ENCODE measurements at regions not wholly inside any gene's neighbourhood (a gene's known extent, or its start where the extent isn't known, plus 50 kb on each side); places are given as distances from the start of the nearest gene placed in this dataset.
"Not testable (repeated sequence)": the region's sequence is repeated elsewhere in the genome, so short reads cannot be mapped to it uniquely, and the experiment has no call there.

- no peak overlapping the region for H2AFZ ChIP-seq (ENCODE audit: low read length)
- no peaks in the 10 kb centered on the region for H3K36me3 ChIP-seq (ENCODE audit: insufficient read depth, low read length)
- H3K4me3 ChIP-seq (ENCODE audit: low read depth, low read length, poor library complexity, severe bottlenecking): no peak overlapping the region
- H3K9me3 ChIP-seq (ENCODE audit: low read length): no peaks in the 10 kb centered on the region
- H4K20me1 ChIP-seq (ENCODE audit: insufficient read depth, low read length): no peaks in the 10 kb centered on the region
- no peaks in the 10 kb centered on the region for H3K9me2 ChIP-seq (ENCODE audit: low read depth, low read length)
- H3K27me3 ChIP-seq (ENCODE audit: insufficient read depth, low read length): no peaks in the 10 kb centered on the region
- H3K27ac ChIP-seq (ENCODE audit: low read depth, low read length, poor library complexity, severe bottlenecking): no peak overlapping the region
- H3K79me2 ChIP-seq (ENCODE audit: insufficient read depth, low read length): no peaks in the 10 kb centered on the region
- H3F3A ChIP-seq (ENCODE audit: insufficient read depth, low read length): no peaks in the 10 kb centered on the region
- no peaks in the 10 kb centered on the region for H3K4me1 ChIP-seq (ENCODE audit: insufficient read depth, low read length, severe bottlenecking)
- H3K9ac ChIP-seq (ENCODE audit: low read length): no peak overlapping the region
- H3K4me2 ChIP-seq (ENCODE audit: low read length): no peak overlapping the region
- TF ChIP-seq CTCF (IDR thresholded peaks at IDR 0.05; ENCODE audit: low read length): no peak
- no peak for TF ChIP-seq EZH2 (IDR thresholded peaks at IDR 0.05; ENCODE audit: borderline replicate concordance, low read length)
These were observed 478.3 kb downstream of the FRK start for GRCh38 chr6:115582386-115582785.

GRCh38 chr6:115579565-115579964 is 481.1 kb downstream of the FRK start:
- not testable (repeated sequence) for H3K9ac ChIP-seq (ENCODE audit: low read length); H3K27ac ChIP-seq (ENCODE audit: low read depth, low read length, poor library complexity, severe bottlenecking); H3K4me3 ChIP-seq (ENCODE audit: low read depth, low read length, poor library complexity, severe bottlenecking); H3K27me3 ChIP-seq (ENCODE audit: insufficient read depth, low read length); H3K9me2 ChIP-seq (ENCODE audit: low read depth, low read length); H3F3A ChIP-seq (ENCODE audit: insufficient read depth, low read length); H3K4me2 ChIP-seq (ENCODE audit: low read length); H3K36me3 ChIP-seq (ENCODE audit: insufficient read depth, low read length); H3K79me2 ChIP-seq (ENCODE audit: insufficient read depth, low read length); H3K9me3 ChIP-seq (ENCODE audit: low read length); H2AFZ ChIP-seq (ENCODE audit: low read length); H3K4me1 ChIP-seq (ENCODE audit: insufficient read depth, low read length, severe bottlenecking); H4K20me1 ChIP-seq (ENCODE audit: insufficient read depth, low read length)

DNA sequence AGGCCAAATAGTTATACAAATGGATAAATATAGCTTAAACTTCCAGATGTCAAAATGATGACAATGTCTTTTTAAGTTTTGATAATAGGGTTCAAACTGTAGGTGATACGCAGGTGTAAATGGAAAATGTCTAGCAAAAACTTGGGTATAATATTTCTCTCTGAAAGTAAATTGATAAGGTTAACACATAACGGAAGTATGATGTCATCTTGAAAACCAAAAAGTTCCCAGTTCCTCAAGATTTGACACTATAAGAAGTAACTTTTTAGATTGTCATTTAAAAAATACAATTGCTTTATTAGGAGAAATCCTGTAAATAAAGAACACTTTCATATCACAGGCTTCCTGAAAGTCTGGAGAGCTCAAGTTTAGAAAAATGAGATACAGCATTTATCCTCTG is 483.4 kb downstream of the FRK start:
- Histone ChIP-seq H3K36me3 (ENCODE audit: insufficient read depth, low read length) (no peaks in the 10 kb centered on the region), H3K27me3 (ENCODE audit: insufficient read depth, low read length) (no peaks in the 10 kb centered on the region), H3K9me3 (ENCODE audit: low read length) (no peaks in the 10 kb centered on the region), H3K4me1 (ENCODE audit: insufficient read depth, low read length, severe bottlenecking) (no peaks in the 10 kb centered on the region), H3K4me2 (ENCODE audit: low read length) (no peak overlapping the region), H3K79me2 (ENCODE audit: insufficient read depth, low read length) (no peaks in the 10 kb centered on the region), H3K27ac (ENCODE audit: low read depth, low read length, poor library complexity, severe bottlenecking) (no peak overlapping the region), H3F3A (ENCODE audit: insufficient read depth, low read length) (no peaks in the 10 kb centered on the region), H3K9me2 (ENCODE audit: low read depth, low read length) (no peaks in the 10 kb centered on the region), H2AFZ (ENCODE audit: low read length) (no peak overlapping the region), H3K9ac (ENCODE audit: low read length) (no peak overlapping the region), H3K4me3 (ENCODE audit: low read depth, low read length, poor library complexity, severe bottlenecking) (no peak overlapping the region), H4K20me1 (ENCODE audit: insufficient read depth, low read length) (no peaks in the 10 kb centered on the region)
- TF ChIP-seq EZH2 (IDR thresholded peaks at IDR 0.05; ENCODE audit: borderline replicate concordance, low read length) (no peak), CTCF (IDR thresholded peaks at IDR 0.05; ENCODE audit: low read length) (no peak)

DNA sequence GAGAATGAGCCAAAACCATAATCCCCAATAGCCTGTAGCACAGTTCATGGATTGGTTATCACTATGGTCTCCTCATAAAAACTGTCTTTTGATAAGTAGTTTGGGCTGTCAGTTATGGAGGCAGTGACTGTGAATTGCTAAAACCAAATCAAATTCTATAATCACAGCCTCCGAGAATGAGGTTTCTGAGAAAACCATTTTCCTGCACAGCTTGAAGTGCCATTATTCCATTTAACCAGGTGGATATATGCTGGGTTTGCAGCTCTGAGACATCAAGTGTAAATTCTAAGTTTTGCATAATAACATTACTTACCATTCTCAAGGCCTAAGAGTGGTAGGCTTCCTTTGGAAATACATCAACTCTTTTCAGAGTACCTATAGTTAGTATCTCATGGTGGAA is 485.4 kb downstream of the FRK start:
- TF ChIP-seq CTCF (IDR thresholded peaks at IDR 0.05; ENCODE audit: low read length): no peak
- TF ChIP-seq EZH2 (IDR thresholded peaks at IDR 0.05; ENCODE audit: borderline replicate concordance, low read length): no peak
- Histone ChIP-seq H3K36me3 (ENCODE audit: insufficient read depth, low read length) (no peaks in the 10 kb centered on the region), H3K9me2 (ENCODE audit: low read depth, low read length) (no peaks in the 10 kb centered on the region)

More for the DNA sequence above, 485.4 kb downstream of the FRK start:
- H4K20me1 ChIP-seq (ENCODE audit: insufficient read depth, low read length): no peaks in the 10 kb centered on the region
- H3K4me1 ChIP-seq (ENCODE audit: insufficient read depth, low read length, severe bottlenecking): no peaks in the 10 kb centered on the region
- H3K4me3 ChIP-seq (ENCODE audit: low read depth, low read length, poor library complexity, severe bottlenecking): no peak overlapping the region
- no peaks in the 10 kb centered on the region for H3K9me3 ChIP-seq (ENCODE audit: low read length)
- H2AFZ ChIP-seq (ENCODE audit: low read length): no peak overlapping the region
- H3K27me3 ChIP-seq (ENCODE audit: insufficient read depth, low read length): no peaks in the 10 kb centered on the region
- no peak overlapping the region for H3K27ac ChIP-seq (ENCODE audit: low read depth, low read length, poor library complexity, severe bottlenecking)
- H3K9ac ChIP-seq (ENCODE audit: low read length): no peak overlapping the region
- no peaks in the 10 kb centered on the region for H3K79me2 ChIP-seq (ENCODE audit: insufficient read depth, low read length)
- H3F3A ChIP-seq (ENCODE audit: insufficient read depth, low read length): no peaks in the 10 kb centered on the region
- no peak overlapping the region for H3K4me2 ChIP-seq (ENCODE audit: low read length)

All from OCI-LY1 (cell line).